ENCODE measurements at regions not wholly inside any gene's neighbourhood (a gene's known extent, or its start where the extent isn't known, plus 50 kb on each side); places are given as distances from the start of the nearest gene placed in this dataset.

DNA sequence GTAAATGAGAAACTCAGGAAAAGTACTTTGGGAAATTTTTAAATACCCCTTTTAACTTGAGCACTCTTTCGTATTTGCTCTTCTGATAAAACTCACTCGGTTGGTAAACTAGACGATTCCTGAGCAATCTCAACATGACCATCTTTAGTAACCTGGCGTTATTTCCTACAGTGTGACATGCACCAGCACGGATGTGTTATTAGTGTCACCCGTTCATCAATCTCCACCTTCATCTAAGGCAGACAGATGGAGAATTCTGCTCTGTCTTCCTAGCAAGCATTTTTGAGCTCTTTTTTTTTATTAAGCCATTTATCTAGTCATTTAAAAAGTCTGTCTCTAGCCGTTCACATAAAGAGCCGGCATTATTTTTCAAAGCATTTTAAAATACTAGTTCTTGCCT is 155.2 kb downstream of the DISP1 start:
- 0% methylated on average over 8 of the region's 8 CpGs for WGBS (ENCODE audit: insufficient coverage, low coverage, missing lambda C conversion rate)
- DNase-seq (ENCODE audit: extremely low read depth in 1 of 4, low spot score in 3 of 4) (no peak), ATAC-seq (no peak), FAIRE-seq (no peak)
- H3K4me1 ChIP-seq (replicated peaks in 1 of 2; ENCODE audit: control insufficient read depth in 2 of 2, insufficient read depth in 2 of 2, low read length in 2 of 2) = no peaks in the 10 kb centered on the region
- in situ Hi-C loops (cut with MboI) (no loop called here), intact Hi-C loops (cut with micrococcal nuclease) (no loop called here)
- TF ChIP-seq PML (IDR thresholded peaks at IDR 0.05; ENCODE audit: low read length) (no peak), DPF2 (IDR thresholded peaks at IDR 0.05) (no peak), RBM22 (IDR thresholded peaks at IDR 0.05; ENCODE audit: low read depth, low read length, poor library complexity, severe bottlenecking) (no peak)
- TF ChIP-seq, protein P1, sequence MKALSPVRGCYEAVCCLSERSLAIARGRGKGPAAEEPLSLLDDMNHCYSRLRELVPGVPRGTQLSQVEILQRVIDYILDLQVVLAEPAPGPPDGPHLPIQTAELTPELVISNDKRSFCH (CRISPR knock-in tag; IDR thresholded peaks at IDR 0.05) = no peak
- TF ChIP-seq, protein P1 (tag; IDR thresholded peaks at IDR 0.05) = no peak
- TF ChIP-seq, protein P2, sequence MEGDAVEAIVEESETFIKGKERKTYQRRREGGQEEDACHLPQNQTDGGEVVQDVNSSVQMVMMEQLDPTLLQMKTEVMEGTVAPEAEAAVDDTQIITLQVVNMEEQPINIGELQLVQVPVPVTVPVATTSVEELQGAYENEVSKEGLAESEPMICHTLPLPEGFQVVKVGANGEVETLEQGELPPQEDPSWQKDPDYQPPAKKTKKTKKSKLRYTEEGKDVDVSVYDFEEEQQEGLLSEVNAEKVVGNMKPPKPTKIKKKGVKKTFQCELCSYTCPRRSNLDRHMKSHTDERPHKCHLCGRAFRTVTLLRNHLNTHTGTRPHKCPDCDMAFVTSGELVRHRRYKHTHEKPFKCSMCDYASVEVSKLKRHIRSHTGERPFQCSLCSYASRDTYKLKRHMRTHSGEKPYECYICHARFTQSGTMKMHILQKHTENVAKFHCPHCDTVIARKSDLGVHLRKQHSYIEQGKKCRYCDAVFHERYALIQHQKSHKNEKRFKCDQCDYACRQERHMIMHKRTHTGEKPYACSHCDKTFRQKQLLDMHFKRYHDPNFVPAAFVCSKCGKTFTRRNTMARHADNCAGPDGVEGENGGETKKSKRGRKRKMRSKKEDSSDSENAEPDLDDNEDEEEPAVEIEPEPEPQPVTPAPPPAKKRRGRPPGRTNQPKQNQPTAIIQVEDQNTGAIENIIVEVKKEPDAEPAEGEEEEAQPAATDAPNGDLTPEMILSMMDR (IDR thresholded peaks at IDR 0.05 in 2 of 3, conservative IDR thresholded peaks at IDR 0.05 in 1 of 3; ENCODE audit: insufficient read depth in 2 of 3, low read depth in 1 of 3, low read length in 3 of 3) = no peak
- no peak overlapping the region for H3K4me3 ChIP-seq
- H3K36me3 ChIP-seq (ENCODE audit: control insufficient read depth, insufficient read depth, low read length) = no peaks in the 10 kb centered on the region
- POLR2A ChIA-PET = no interaction called here
- no peaks in the 10 kb centered on the region for H3K79me2 ChIP-seq (ENCODE audit: control insufficient read depth, insufficient read depth, low read length)
- no peak overlapping the region for H2AFZ ChIP-seq (ENCODE audit: low read depth, low read length)
- no TSS peak for BruUV-seq (replicated peaks)
- H3K4me2 ChIP-seq (ENCODE audit: insufficient read depth, low read length) = no peak overlapping the region
- no peaks in the 10 kb centered on the region for H3K9me1 ChIP-seq (ENCODE audit: control insufficient read depth, insufficient read depth, low read length)
- no peaks in the 10 kb centered on the region for H4K20me1 ChIP-seq (replicated peaks; ENCODE audit: control insufficient read depth, insufficient read depth, low read length)
- no peak overlapping the region for H3K9ac ChIP-seq (ENCODE audit: insufficient read depth in 1 of 2, low read depth in 2 of 2, low read length in 2 of 2)
- CTCF ChIA-PET (ENCODE audit: low intra/inter-chr PET ratio) = no interaction called here
- no peaks in the 10 kb centered on the region for H3K9me3 ChIP-seq (replicated peaks; ENCODE audit: control insufficient read depth, insufficient read depth, low read depth, low read length)
- H3K27ac ChIP-seq (ENCODE audit: extremely low read depth, low read depth, low read length) = no peak overlapping the region
- H3K27me3 ChIP-seq (ENCODE audit: control insufficient read depth in 2 of 2, insufficient read depth in 2 of 2, low read length in 2 of 2) = no peaks in the 10 kb centered on the region
